RWPE2 (cell line): ENCODE measurements at regions not wholly inside any gene's neighbourhood (a gene's known extent, or its start where the extent isn't known, plus 50 kb on each side); places are given as distances from the start of the nearest gene placed in this dataset.

Experiments used
- ATAC-seq: fragments of 200-7000 bp; cut with Tn5 transposase; 3 replicates; pipeline ENCODE4 v1.9.1; 2021; ENCODE audit warnings: low read depth
- DNase-seq: peaks from one replicate; pipeline ENCODE4 v3.0.0-alpha.2; 2020; ENCODE audit warnings: low spot score
- H3K27ac ChIP-seq: fragments of 450-650 bp; 2 replicates; pipeline ENCODE4 v1.5.1; 2017; ENCODE audit warnings: mild to moderate bottlenecking; ENCODE audit not compliant: poor library complexity, severe bottlenecking
- H3K27me3 ChIP-seq: fragments of 250-450 bp; sonication (Bioruptor Pico); 2 replicates; pipeline ENCODE4 v1.5.1; 2021; ENCODE audit warnings: mild to moderate bottlenecking, moderate library complexity; ENCODE audit not compliant: insufficient read depth, poor library complexity, severe bottlenecking
- H3K36me3 ChIP-seq: fragments of 250-450 bp; sonication (Bioruptor Pico); 2 replicates; pipeline ENCODE4 v1.5.1; 2020; ENCODE audit warnings: low read depth, mild to moderate bottlenecking, moderate library complexity
- H3K4me1 ChIP-seq: fragments of 250-450 bp; sonication (Bioruptor Pico); 2 replicates; pipeline ENCODE4 v1.5.1; 2021; ENCODE audit warnings: mild to moderate bottlenecking, moderate library complexity; ENCODE audit not compliant: insufficient read depth, poor library complexity, severe bottlenecking
- H3K4me3 ChIP-seq: fragments of 250-450 bp; sonication (Bioruptor Pico); 2 replicates; pipeline ENCODE4 v1.5.1; 2021; ENCODE audit warnings: mild to moderate bottlenecking, moderate library complexity; ENCODE audit not compliant: severe bottlenecking
- H3K9me3 ChIP-seq: fragments of 250-450 bp; sonication (Bioruptor Pico); 2 replicates; pipeline ENCODE4 v1.5.1; 2021; ENCODE audit warnings: mild to moderate bottlenecking, moderate library complexity; ENCODE audit not compliant: severe bottlenecking
- TF ChIP-seq, protein P1 (sequence below): fragments of 450-650 bp; IDR thresholded peaks from one replicate; pipeline ENCODE4 v1.5.1; 2017; ENCODE audit warnings: mild to moderate bottlenecking, moderate library complexity; ENCODE audit not compliant: poor library complexity, severe bottlenecking

GRCh38 chr3:124611520-124611919, 118.7 kb upstream of the UMPS start:
- ATAC-seq: no peak
- no peak for DNase-seq
- no peak overlapping the region for H3K4me3 ChIP-seq
- no peak overlapping the region for H3K27ac ChIP-seq
- peaks cover 7% of the 10 kb centered on the region for H3K4me1 ChIP-seq
- H3K27me3 ChIP-seq: no peaks in the 10 kb centered on the region
- H3K36me3 ChIP-seq: no peaks in the 10 kb centered on the region
- TF ChIP-seq, protein P1, sequence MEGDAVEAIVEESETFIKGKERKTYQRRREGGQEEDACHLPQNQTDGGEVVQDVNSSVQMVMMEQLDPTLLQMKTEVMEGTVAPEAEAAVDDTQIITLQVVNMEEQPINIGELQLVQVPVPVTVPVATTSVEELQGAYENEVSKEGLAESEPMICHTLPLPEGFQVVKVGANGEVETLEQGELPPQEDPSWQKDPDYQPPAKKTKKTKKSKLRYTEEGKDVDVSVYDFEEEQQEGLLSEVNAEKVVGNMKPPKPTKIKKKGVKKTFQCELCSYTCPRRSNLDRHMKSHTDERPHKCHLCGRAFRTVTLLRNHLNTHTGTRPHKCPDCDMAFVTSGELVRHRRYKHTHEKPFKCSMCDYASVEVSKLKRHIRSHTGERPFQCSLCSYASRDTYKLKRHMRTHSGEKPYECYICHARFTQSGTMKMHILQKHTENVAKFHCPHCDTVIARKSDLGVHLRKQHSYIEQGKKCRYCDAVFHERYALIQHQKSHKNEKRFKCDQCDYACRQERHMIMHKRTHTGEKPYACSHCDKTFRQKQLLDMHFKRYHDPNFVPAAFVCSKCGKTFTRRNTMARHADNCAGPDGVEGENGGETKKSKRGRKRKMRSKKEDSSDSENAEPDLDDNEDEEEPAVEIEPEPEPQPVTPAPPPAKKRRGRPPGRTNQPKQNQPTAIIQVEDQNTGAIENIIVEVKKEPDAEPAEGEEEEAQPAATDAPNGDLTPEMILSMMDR: no peak
- H3K9me3 ChIP-seq: no peaks in the 10 kb centered on the region

DNA sequence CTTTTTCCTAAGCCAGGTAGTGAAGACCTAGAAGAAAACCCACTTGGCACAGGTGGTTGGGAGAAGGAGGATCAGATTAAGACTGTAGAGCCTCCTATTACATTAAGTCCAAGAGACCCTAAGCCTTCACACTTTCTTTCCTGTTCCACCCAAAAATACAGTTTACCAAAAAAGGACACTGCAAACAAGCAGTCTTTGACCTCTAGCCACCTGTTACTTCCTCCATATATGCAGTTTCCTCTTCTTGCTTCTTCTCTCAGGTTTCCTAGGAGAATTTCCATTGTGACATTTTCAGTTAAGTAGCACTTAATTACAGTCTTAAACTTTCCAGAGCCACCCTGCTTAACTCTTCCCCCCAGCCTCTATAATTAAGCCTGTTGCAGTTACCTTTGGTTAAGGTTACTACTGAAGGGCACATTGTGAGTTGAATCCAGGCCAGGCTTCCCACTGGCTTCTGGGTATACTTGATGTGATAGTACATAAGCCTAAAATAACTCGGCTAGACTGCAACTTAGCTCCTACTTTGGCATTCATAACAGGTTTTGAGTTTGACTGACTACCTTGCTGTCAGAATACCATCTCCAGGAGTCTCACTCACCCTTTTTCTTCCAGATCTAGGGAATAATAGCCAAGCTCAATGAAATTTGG, 114.2 kb upstream of the UMPS start:
- DNase-seq: no peak
- H3K27me3 ChIP-seq: no peaks in the 10 kb centered on the region
- no peaks in the 10 kb centered on the region for H3K4me1 ChIP-seq
- TF ChIP-seq, protein P1: no peak
- H3K27ac ChIP-seq: no peak overlapping the region
- H3K9me3 ChIP-seq: no peaks in the 10 kb centered on the region
- H3K36me3 ChIP-seq: no peaks in the 10 kb centered on the region
- no peak overlapping the region for H3K4me3 ChIP-seq
- no peak for ATAC-seq

DNA sequence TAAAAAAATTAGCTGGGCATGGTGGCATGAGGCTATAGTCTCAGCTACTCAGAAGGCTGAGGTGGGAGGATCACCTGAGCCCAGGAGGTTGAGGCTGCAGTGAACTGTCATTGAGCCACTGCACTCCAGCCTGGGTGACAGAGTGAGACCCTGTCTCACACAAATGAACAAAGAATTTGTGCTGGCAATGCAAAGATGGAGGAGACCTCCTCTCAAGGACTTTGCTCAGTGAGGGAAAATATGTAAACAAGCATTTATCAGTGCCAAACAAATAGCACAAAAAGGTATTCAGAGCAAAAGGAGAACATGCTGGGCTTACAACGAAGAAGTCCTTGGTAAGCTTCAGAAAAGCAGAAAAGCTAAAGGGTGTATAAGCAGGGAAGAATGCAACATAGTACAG, 113.1 kb upstream of the UMPS start:
- no peak overlapping the region for H3K4me3 ChIP-seq
- ATAC-seq: no peak
- H3K9me3 ChIP-seq: no peaks in the 10 kb centered on the region
- no peaks in the 10 kb centered on the region for H3K4me1 ChIP-seq
- DNase-seq: no peak
- H3K27me3 ChIP-seq: no peaks in the 10 kb centered on the region
- no peaks in the 10 kb centered on the region for H3K36me3 ChIP-seq
- TF ChIP-seq, protein P1: no peak
- no peak overlapping the region for H3K27ac ChIP-seq

DNA sequence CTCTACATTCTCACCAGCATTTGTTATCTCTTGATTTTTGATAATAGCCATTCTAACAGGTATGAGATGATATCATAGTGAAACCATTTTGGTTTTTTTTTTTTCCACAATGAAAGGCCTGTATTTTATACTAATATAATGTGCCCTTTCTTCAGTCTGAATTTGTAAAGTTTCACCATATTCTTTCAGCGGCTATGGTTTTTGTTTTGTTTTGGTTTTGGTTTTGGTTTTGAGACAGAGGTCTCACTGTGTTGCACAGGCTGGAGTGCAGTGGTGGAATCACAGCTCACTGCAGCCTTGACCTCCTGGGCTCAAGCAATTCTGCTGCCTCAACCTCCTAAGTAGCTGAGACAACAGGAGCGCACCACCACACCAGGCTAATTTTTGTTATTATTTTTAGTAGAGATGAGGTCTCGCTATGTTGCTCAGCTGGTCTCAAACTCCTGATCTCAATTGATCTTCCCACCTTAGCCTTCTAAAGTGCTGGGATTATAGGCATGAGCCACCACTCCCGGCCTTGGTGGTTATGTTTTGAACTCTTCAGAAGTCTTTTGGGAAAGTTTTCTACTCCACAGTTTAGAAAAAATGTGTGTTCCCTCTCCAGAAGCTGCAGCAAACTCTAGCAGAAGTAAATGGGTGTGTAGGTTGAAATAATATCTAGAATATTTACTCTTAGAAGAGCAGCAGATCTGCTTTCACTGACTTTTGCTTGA, 110.2 kb upstream of the UMPS start:
- DNase-seq: no peak
- ATAC-seq: no peak
- Histone ChIP-seq H3K27me3 (no peaks in the 10 kb centered on the region), H3K9me3 (no peaks in the 10 kb centered on the region), H3K4me3 (no peak overlapping the region), H3K27ac (no peak overlapping the region), H3K4me1 (no peaks in the 10 kb centered on the region), H3K36me3 (no peaks in the 10 kb centered on the region)
- TF ChIP-seq, protein P1: no peak

- DNase-seq: no peak
- Histone ChIP-seq H3K4me3 (no peak overlapping the region), H3K27ac (no peak overlapping the region)
Measured at GRCh38 chr3:124620600-124621063, 109.6 kb upstream of the UMPS start.

More at GRCh38 chr3:124620600-124621063, 109.6 kb upstream of the UMPS start:
- TF ChIP-seq, protein P1: no peak
- ATAC-seq: peak; percentile 51; the same call in 1 of the 3 replicates
- no peaks in the 10 kb centered on the region for H3K9me3 ChIP-seq
- no peaks in the 10 kb centered on the region for H3K27me3 ChIP-seq
- no peaks in the 10 kb centered on the region for H3K4me1 ChIP-seq
- H3K36me3 ChIP-seq: no peaks in the 10 kb centered on the region
